ENCODE measurements at regions not wholly inside any gene's neighbourhood (a gene's known extent, or its start where the extent isn't known, plus 50 kb on each side); places are given as distances from the start of the nearest gene placed in this dataset.

- no peaks in the 10 kb centered on the region for H3K27me3 Mint-ChIP-seq
- H3K36me3 Mint-ChIP-seq: no peaks in the 10 kb centered on the region
- no peaks in the 10 kb centered on the region for H3K4me1 Mint-ChIP-seq
- H3K27ac Mint-ChIP-seq: no peak overlapping the region
- H3K4me3 Mint-ChIP-seq: no peak overlapping the region
- H3K9me3 Mint-ChIP-seq: peaks cover 0 to 8% (median 2%) of the 10 kb centered on the region in 7 donors
- no peak for ATAC-seq (ENCODE audit: low read depth in 2 of 2)
- no peak for DNase-seq
Observed at GRCh38 chr13:108026680-108027410, 188.5 kb downstream of the LIG4 start.

- Mint-ChIP-seq H3K4me3 (no peak overlapping the region), H3K36me3 (peaks cover 5 to 9% of the 10 kb centered on the region in 2 donors), H3K4me1 (no peaks in the 10 kb centered on the region), H3K27me3 (no peaks in the 10 kb centered on the region), H3K27ac (no peak overlapping the region), H3K9me3 (peaks cover 14 to 29% (median 20%) of the 10 kb centered on the region in 7 donors)
- DNase-seq: no peak
- no peak for ATAC-seq (ENCODE audit: low read depth in 2 of 2)
Observed at GRCh38 chr13:108020027-108020426, 195.3 kb downstream of the LIG4 start.

DNA sequence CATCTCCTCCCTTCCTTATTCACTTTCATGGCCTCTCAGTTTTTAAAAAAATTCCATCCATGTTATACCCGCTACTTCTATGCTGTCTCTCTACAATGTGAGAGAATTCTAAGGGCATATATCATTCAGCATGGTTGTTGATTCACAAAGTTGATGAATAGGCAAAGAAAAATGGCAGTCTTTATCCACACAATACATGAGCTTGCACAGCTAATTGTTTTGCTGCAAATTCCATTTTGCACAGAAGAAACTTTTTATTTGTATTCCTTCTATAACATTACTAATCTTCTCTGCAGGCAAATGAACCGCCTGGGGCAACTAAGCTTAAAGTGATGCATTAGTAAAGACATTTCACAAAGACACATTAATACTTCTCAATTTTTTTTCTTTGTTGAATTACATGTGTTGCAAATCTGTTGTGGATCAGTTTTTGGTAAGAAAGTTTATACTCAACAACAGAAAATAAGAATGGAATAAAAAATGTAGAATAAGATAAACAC, 196.9 kb downstream of the LIG4 start:
- H3K9me3 Mint-ChIP-seq: peaks cover 14 to 29% (median 20%) of the 10 kb centered on the region in 7 donors
- H3K36me3 Mint-ChIP-seq: peaks cover 5 to 9% of the 10 kb centered on the region in 2 donors
- no peaks in the 10 kb centered on the region for H3K27me3 Mint-ChIP-seq
- H3K4me1 Mint-ChIP-seq: no peaks in the 10 kb centered on the region
- no peak overlapping the region for H3K27ac Mint-ChIP-seq
- ATAC-seq (ENCODE audit: low read depth in 2 of 2) (no peak), DNase-seq (no peak)
- H3K4me3 Mint-ChIP-seq: no peak overlapping the region

DNA sequence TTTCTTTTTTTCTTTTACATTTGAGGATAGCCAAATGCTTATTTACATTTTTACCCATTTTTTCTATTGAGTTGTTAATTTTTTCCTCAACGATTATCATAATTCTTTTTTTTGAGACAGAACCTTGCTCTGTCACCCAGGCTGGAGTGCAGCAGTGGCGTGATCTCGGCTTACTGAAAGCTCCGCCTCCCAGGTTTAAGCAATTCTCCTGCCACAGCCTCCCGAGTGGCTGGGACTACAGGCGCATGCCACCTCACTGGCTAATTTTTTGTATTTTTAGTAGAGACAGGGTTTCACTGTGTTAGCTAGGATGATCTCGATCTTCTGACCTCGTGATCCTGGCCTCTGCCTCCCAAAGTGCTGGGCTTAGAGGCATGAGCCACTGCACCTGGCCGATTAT, 208.7 kb downstream of the LIG4 start:
- Mint-ChIP-seq H3K27me3 (no peaks in the 10 kb centered on the region), H3K27ac (no peak overlapping the region)
- ATAC-seq (ENCODE audit: low read depth in 2 of 2): no peak

DNA sequence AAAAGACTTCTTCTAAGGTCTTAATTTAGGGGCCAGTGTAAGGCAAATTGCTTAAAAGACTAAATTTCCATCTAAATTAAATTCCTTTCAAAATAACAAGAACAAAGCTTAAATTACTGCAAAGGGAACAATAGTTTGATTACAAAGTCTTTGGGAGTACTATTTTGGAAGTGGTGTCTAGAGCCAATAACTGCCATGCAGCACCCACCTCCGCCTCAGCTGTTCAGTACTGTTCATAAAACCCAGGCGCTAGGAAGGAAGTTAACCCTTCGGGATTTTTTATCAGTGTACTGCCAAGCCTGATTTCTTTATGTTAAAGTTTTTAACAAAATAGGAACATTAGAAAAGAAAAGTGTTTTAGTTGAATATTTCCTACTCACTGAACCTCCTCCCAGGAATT, 210.1 kb downstream of the LIG4 start:
- DNase-seq (no peak), ATAC-seq (ENCODE audit: low read depth in 2 of 2) (no peak)
- Mint-ChIP-seq H3K36me3 (no peaks in the 10 kb centered on the region), H3K27ac (no peak overlapping the region), H3K4me3 (no peak overlapping the region), H3K27me3 (no peaks in the 10 kb centered on the region), H3K9me3 (peaks cover 2 to 12% (median 5%) of the 10 kb centered on the region in 7 donors), H3K4me1 (no peaks in the 10 kb centered on the region)

More for the DNA sequence above, 208.7 kb downstream of the LIG4 start:
- Mint-ChIP-seq H3K9me3 (peaks cover 3 to 9% (median 6%) of the 10 kb centered on the region in 7 donors), H3K4me1 (no peaks in the 10 kb centered on the region), H3K36me3 (no peaks in the 10 kb centered on the region), H3K4me3 (no peak overlapping the region)
- DNase-seq: no peak

DNA sequence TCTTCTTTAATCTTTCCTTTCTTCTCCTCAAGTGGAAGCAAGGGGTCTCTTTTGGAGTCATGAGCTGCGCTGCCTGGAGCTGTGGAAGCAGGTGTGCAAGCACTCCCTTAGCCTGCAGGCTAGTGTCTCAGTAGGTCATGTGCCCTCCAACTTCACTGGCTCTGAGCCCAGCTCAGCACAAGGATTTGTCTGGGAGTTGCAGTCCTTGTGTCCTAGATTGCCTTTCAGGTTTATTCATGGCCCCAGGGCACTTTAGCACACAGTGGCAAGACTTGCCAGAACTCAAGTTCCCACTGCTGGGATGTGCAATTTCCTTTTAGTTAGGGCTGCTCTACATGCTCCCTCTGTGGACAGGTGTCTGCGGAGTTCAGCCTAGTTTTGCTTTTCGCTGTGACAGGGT, 211.7 kb downstream of the LIG4 start:
- H3K9me3 Mint-ChIP-seq: peaks cover 0 to 12% (median 2%) of the 10 kb centered on the region in 7 donors
- H3K4me1 Mint-ChIP-seq: no peaks in the 10 kb centered on the region
- H3K27me3 Mint-ChIP-seq: no peaks in the 10 kb centered on the region
- ATAC-seq (ENCODE audit: low read depth in 2 of 2): no peak
- no peak overlapping the region for H3K27ac Mint-ChIP-seq
- no peak for DNase-seq
- H3K36me3 Mint-ChIP-seq: no peaks in the 10 kb centered on the region
- H3K4me3 Mint-ChIP-seq: no peak overlapping the region

- ATAC-seq (ENCODE audit: low read depth in 2 of 2): no peak
- H3K36me3 Mint-ChIP-seq: no peaks in the 10 kb centered on the region
Observed at GRCh38 chr13:108000998-108001397, 214.3 kb downstream of the LIG4 start.

DNA sequence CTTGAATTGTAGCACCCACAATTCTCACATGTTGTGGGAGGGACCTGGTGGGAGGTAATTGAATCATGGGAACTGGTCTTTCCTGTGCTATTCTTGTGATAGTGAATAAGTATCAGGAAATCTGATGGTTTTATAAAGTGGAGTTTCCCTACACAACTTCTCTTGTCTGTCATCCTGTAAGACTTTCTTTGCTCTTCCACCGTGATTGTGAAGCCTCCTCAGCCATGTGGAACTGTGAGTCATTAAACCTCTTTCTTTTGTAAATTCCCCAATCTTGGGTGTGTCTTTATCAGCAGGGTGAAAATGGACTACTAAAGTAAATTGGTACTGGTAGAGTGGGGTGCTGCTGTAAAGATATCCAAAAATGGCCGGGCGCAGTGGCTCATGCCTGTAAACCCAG, 215.6 kb downstream of the LIG4 start:
- H3K4me3 Mint-ChIP-seq: no peak overlapping the region
- ATAC-seq (ENCODE audit: low read depth in 2 of 2): no peak
- no peaks in the 10 kb centered on the region for H3K4me1 Mint-ChIP-seq
- no peak overlapping the region for H3K27ac Mint-ChIP-seq
- DNase-seq: no peak
- H3K36me3 Mint-ChIP-seq: no peaks in the 10 kb centered on the region
- peaks cover 4 to 17% (median 7%) of the 10 kb centered on the region in 7 donors for H3K9me3 Mint-ChIP-seq
- no peaks in the 10 kb centered on the region for H3K27me3 Mint-ChIP-seq

More at GRCh38 chr13:108000998-108001397, 214.3 kb downstream of the LIG4 start:
- Mint-ChIP-seq H3K4me1 (no peaks in the 10 kb centered on the region), H3K4me3 (no peak overlapping the region), H3K27me3 (no peaks in the 10 kb centered on the region), H3K9me3 (peaks cover 4 to 16% (median 7%) of the 10 kb centered on the region in 7 donors), H3K27ac (no peak overlapping the region)
- DNase-seq: no peak

- ATAC-seq (ENCODE audit: low read depth in 2 of 2) (no peak), DNase-seq (no peak)
- no peaks in the 10 kb centered on the region for H3K27me3 Mint-ChIP-seq
- H3K36me3 Mint-ChIP-seq: no peaks in the 10 kb centered on the region
- H3K4me1 Mint-ChIP-seq: no peaks in the 10 kb centered on the region
- H3K9me3 Mint-ChIP-seq: peaks cover 4 to 14% (median 5%) of the 10 kb centered on the region in 7 donors
- H3K4me3 Mint-ChIP-seq: no peak overlapping the region
- no peak overlapping the region for H3K27ac Mint-ChIP-seq
Observed at GRCh38 chr13:107994137-107994536, 221.2 kb downstream of the LIG4 start.

DNA sequence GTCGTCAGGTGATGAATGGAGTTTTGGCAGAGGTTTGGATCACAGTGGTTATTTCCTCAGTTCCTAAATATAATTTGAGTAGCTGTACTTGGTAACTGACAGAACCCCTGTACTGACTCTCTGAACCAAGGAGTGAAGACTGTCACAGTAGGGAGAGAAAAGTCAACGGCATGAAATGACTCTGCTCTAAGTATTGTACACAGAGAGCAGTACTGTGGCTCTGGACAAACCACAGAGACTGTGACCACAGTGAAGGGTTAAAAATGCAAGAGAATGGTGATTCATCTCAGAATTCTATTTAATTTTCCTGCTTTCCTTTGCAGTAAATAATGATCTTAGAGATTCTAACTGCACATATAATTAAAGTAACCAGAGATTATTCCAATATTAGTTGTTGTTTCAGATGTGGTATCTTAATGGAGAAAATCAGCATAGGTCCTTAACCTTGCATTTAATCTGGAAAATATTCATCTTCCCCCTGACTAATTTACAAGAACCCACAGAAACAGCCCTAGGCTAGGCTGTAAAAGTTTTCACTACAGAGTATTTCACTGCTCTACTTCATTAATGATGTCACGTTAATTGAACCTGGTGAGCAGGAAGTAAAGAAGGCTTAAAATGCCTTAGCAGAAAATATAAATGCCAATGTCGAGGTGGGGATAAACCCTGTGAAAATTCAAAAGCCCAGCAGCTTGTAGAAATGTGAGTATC, 221.9 kb downstream of the LIG4 start:
- H3K9me3 Mint-ChIP-seq: peaks cover 3 to 14% (median 5%) of the 10 kb centered on the region in 7 donors
- no peaks in the 10 kb centered on the region for H3K27me3 Mint-ChIP-seq

DNA sequence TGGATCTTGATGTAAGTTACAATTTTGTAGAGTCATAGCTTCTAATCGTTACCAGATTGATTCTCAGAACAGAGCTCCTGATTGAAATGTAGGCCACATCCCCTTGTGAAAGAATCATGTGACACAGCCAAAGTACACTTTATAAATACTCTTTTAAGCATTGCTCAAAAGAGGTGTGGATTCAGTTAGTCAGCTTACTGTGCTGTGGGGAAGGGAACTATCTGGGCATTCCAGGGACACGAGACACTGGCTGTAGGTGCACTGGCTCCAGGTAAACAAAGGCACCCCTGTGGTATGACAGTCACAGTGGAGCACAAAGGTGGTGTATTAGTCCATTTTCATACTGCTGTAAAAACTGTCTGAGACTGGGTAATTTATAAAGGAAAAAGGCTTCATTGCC, 222.8 kb downstream of the LIG4 start:
- Mint-ChIP-seq H3K27me3 (no peaks in the 10 kb centered on the region), H3K27ac (no peak overlapping the region), H3K9me3 (peaks cover 0 to 14% (median 5%) of the 10 kb centered on the region in 7 donors), H3K4me1 (no peaks in the 10 kb centered on the region), H3K4me3 (no peak overlapping the region), H3K36me3 (no peaks in the 10 kb centered on the region)
- DNase-seq (no peak), ATAC-seq (ENCODE audit: low read depth in 2 of 2) (no peak)

More for the DNA sequence above, 221.9 kb downstream of the LIG4 start:
- DNase-seq: no peak
- Mint-ChIP-seq H3K4me1 (no peaks in the 10 kb centered on the region), H3K36me3 (no peaks in the 10 kb centered on the region), H3K27ac (no peak overlapping the region), H3K4me3 (no peak overlapping the region)
- no peak for ATAC-seq (ENCODE audit: low read depth in 2 of 2)

DNA sequence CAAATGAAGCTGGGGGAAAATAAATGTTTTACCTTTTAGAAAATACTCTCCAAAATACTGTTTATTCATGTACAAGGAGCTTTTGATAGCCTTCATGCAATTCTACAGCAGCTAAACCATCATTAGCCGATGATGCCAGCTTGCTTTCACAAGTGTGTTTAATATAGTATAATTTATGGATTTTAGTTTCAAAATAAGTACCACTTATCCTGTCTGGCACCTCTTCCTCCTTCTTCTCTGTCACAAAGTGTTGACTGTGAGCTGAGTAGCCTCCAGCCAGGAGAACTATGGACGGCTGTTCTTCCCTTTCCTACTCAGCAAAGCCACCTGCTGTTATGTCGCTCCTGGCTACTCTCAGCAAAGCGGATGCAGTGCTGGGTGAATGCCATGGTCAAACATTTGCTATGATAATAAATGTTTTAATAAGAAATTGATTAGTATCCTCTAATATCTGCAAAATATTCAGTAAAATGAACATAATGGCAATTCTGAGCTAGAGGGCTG, 238.2 kb downstream of the LIG4 start:
- H3K27me3 Mint-ChIP-seq: no peaks in the 10 kb centered on the region
- no peaks in the 10 kb centered on the region for H3K36me3 Mint-ChIP-seq
- DNase-seq: no peak
- no peak for ATAC-seq (ENCODE audit: low read depth in 2 of 2)
- H3K4me1 Mint-ChIP-seq: no peaks in the 10 kb centered on the region
- H3K9me3 Mint-ChIP-seq: peaks cover 0 to 5% (median 0%) of the 10 kb centered on the region in 7 donors
- no peak overlapping the region for H3K4me3 Mint-ChIP-seq
- H3K27ac Mint-ChIP-seq: peak overlapping the region in 1 of 6 donors; percentile 66

DNA sequence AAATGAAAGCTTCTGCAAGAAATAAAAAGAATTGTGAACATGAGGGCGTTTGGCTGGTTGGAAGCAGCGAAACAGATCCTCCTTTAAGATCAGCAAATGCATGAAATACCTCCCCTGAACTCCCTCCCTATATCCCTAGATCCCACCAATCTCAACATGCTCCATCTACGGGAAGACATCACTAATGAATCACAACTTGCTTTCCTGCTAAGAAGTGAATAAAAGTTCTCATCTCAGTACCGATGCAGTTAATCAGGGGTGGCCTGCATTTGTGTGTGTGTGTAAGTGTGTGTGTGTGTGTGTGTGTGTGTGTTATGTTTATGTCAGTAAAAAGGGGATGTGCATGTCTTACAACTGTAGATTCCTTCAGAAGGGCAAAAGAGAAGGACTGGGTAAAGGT, 238.7 kb downstream of the LIG4 start:
- no peak overlapping the region for H3K27ac Mint-ChIP-seq
- H3K36me3 Mint-ChIP-seq: no peaks in the 10 kb centered on the region
- no peaks in the 10 kb centered on the region for H3K27me3 Mint-ChIP-seq
- H3K4me3 Mint-ChIP-seq: no peak overlapping the region
- H3K4me1 Mint-ChIP-seq: no peaks in the 10 kb centered on the region
- H3K9me3 Mint-ChIP-seq: peaks cover 0 to 2% (median 0%) of the 10 kb centered on the region in 7 donors
- DNase-seq (no peak), ATAC-seq (ENCODE audit: low read depth in 2 of 2) (no peak)

DNA sequence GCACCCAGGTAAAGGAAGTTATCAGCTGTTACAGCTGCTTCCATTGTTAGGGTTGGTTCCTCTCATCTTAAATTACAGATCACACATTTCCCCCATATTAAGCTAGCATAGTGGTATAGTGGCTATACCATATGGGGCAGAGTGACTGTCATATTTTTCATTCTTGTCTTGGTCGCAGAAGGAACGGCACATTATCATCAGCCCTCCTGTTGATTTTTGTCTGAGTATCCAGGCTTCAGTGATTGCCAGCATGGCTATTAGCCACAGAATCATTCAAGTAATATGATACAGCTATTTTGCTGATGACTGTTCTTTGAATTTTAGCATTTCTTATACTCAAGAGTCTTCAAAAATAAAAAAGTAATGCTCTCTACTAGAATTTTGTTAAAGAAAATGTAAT, 240.9 kb downstream of the LIG4 start:
- Mint-ChIP-seq H3K4me1 (no peaks in the 10 kb centered on the region), H3K27me3 (no peaks in the 10 kb centered on the region), H3K4me3 (no peak overlapping the region), H3K27ac (no peak overlapping the region), H3K36me3 (no peaks in the 10 kb centered on the region), H3K9me3 (no peaks in the 10 kb centered on the region)
- ATAC-seq (ENCODE audit: low read depth in 2 of 2) (no peak), DNase-seq (no peak)
